ENCODE measurements at regions not wholly inside any gene's neighbourhood (a gene's known extent, or its start where the extent isn't known, plus 50 kb on each side); places are given as distances from the start of the nearest gene placed in this dataset.

DNA sequence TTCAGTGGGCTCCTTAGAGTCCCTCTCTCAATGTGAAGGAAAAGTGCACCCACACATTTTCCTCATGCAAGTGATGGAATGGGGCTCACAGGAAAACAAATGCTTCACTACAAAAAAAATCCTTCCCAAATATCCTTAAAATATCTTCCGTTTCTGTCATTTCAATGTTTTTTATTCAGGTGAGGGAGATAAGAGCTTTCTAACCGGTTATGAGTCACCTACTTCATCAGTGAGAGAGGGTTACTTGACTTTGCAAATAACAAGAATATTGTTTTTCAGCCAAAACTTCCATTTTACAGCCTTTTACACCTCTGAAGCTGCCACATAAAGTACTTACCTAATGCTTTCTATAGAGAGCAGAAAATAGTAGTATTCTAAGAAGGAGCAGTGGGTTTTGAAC is 98.3 kb upstream of the CD55 start:
- WGBS, 2 donors = 79 to 81% methylated on average over 2 of the region's 2 CpGs
- no peak for TF ChIP-seq POLR2A (IDR thresholded peaks at IDR 0.05)
- no peak for TF ChIP-seq POLR2AphosphoS5 (IDR thresholded peaks at IDR 0.05)
- TF ChIP-seq EP300 (IDR thresholded peaks at IDR 0.05) = no peak
- TF ChIP-seq, protein P1, sequence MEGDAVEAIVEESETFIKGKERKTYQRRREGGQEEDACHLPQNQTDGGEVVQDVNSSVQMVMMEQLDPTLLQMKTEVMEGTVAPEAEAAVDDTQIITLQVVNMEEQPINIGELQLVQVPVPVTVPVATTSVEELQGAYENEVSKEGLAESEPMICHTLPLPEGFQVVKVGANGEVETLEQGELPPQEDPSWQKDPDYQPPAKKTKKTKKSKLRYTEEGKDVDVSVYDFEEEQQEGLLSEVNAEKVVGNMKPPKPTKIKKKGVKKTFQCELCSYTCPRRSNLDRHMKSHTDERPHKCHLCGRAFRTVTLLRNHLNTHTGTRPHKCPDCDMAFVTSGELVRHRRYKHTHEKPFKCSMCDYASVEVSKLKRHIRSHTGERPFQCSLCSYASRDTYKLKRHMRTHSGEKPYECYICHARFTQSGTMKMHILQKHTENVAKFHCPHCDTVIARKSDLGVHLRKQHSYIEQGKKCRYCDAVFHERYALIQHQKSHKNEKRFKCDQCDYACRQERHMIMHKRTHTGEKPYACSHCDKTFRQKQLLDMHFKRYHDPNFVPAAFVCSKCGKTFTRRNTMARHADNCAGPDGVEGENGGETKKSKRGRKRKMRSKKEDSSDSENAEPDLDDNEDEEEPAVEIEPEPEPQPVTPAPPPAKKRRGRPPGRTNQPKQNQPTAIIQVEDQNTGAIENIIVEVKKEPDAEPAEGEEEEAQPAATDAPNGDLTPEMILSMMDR (IDR thresholded peaks at IDR 0.05) = no peak
- Histone ChIP-seq H3K36me3 (no peaks in the 10 kb centered on the region), H3K9me3 (no peaks in the 10 kb centered on the region), H3K27ac (no peak overlapping the region), H3K27me3 (no peaks in the 10 kb centered on the region), H3K4me1 (peaks cover 0 to 3% (median 0%) of the 10 kb centered on the region in 4 donors), H3K4me3 (no peak overlapping the region)
- intact Hi-C loops (cut with DNase I) = no loop called here
- no peak for DNase-seq

DNA sequence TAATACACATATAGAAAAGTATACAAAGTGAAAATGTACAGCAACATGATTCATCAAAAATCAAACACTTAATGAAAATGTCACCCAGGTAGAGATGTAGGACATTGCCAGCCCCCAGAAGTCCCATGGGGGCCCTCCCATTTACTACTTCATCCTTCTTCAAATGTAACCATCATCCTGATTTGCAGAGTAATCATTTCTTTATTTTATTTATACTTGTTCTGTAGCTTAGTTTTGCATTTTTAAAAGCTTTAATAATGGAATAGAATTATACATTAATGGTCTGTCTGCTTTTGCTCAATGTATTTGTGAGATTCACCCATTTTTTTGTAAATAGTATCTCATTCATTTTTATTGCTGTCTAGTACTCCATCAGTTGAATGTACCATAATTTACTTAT is 96.8 kb upstream of the CD55 start:
- intact Hi-C loops (cut with DNase I) = no loop called here
- Histone ChIP-seq H3K36me3 (no peaks in the 10 kb centered on the region), H3K9me3 (no peaks in the 10 kb centered on the region), H3K27me3 (no peaks in the 10 kb centered on the region), H3K4me1 (no peaks in the 10 kb centered on the region), H3K27ac (no peak overlapping the region), H3K4me3 (no peak overlapping the region)
- TF ChIP-seq POLR2AphosphoS5 (IDR thresholded peaks at IDR 0.05) = no peak
- no peak for TF ChIP-seq POLR2A (IDR thresholded peaks at IDR 0.05)
- TF ChIP-seq, protein P1 (IDR thresholded peaks at IDR 0.05) = no peak
- no peak for TF ChIP-seq EP300 (IDR thresholded peaks at IDR 0.05)
- no peak for DNase-seq

DNA sequence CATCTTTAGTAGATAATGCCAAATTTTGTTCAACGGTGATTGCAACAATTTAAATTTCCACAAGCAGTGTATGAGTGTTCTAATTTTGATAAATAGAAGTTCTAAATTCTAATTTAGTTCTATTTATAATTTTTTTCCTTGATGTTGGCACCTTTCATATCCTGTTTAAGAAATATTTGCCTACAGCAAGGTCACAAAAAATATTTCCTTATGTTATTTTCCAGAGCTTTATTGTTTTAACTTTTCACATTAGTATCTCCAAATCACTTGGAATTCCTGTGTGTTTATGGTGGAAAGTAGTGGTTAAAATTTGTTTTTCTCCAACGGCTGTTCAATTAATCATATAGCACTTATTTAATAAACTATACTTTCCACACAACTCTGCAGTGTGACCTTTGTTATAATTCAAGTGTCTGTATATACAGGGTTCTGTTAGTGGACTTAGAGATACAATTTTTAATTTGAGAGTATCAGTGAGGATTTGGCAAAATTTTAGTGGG is 94.3 kb upstream of the CD55 start:
- no peak for TF ChIP-seq EP300 (IDR thresholded peaks at IDR 0.05)
- no peak for TF ChIP-seq POLR2AphosphoS5 (IDR thresholded peaks at IDR 0.05)
- TF ChIP-seq, protein P1 (IDR thresholded peaks at IDR 0.05) = no peak
- no peak for TF ChIP-seq POLR2A (IDR thresholded peaks at IDR 0.05)
- intact Hi-C loops (cut with DNase I) = no loop called here
- no peak for DNase-seq

DNA sequence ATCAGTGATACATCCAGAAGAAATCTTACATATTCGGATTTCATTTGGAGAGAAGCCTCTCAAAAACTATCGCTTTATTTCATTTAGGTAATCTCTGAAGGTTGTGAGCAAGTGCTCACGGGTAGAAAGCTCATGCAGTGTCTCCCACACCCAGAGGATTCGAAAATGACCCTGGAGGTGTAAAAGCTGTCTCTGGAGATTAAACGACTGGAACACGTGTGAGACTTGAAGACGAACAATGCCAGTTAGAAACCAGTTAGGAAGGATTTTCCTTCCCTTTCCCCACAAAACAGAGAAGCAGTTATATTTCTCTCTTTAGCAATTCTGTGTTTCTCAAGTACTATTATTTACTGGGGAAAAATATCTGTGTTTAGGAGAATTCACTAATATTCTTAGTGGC is 92.5 kb upstream of the CD55 start:
- Histone ChIP-seq H3K36me3 (no peaks in the 10 kb centered on the region), H3K27me3 (no peaks in the 10 kb centered on the region), H3K4me1 (no peaks in the 10 kb centered on the region), H3K27ac (no peak overlapping the region), H3K4me3 (no peak overlapping the region), H3K9me3 (no peaks in the 10 kb centered on the region)
- TF ChIP-seq EP300 (IDR thresholded peaks at IDR 0.05) (no peak), POLR2AphosphoS5 (IDR thresholded peaks at IDR 0.05) (no peak), POLR2A (IDR thresholded peaks at IDR 0.05) (no peak)
- intact Hi-C loops (cut with DNase I) = no loop called here
- no peak for DNase-seq
- 86 to 91% methylated on average over 7 of the region's 7 CpGs for WGBS, 2 donors

More for the DNA sequence above, 94.3 kb upstream of the CD55 start:
- H3K9me3 ChIP-seq = no peaks in the 10 kb centered on the region
- H3K4me3 ChIP-seq = no peak overlapping the region
- H3K27me3 ChIP-seq = no peaks in the 10 kb centered on the region
- no peaks in the 10 kb centered on the region for H3K4me1 ChIP-seq
- WGBS, 2 donors = 61 to 75% methylated on average over 2 of the region's 2 CpGs
- H3K36me3 ChIP-seq = no peaks in the 10 kb centered on the region
- no peak overlapping the region for H3K27ac ChIP-seq

DNA sequence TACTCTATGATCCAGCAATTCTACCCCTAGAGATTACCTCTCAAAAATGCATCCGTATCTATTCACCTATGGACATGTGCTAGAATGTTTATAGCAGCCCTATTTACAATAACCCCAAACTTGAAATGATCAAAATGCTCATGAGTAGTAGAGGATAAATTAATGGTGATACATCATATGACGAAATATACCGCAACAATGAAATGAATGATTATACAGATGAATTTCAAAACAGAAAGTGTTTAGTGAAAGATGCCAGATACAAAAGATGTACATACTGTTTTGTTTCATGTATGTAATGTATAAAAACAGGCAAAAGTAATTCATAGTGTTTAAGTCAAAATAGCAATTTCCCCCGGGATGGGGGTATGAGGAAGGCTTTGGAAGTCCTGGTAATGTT is 91.0 kb upstream of the CD55 start:
- H3K9me3 ChIP-seq = no peaks in the 10 kb centered on the region
- H3K27me3 ChIP-seq = no peaks in the 10 kb centered on the region
- DNase-seq = no peak
- no peaks in the 10 kb centered on the region for H3K4me1 ChIP-seq
- no peaks in the 10 kb centered on the region for H3K36me3 ChIP-seq
- no peak for TF ChIP-seq POLR2A (IDR thresholded peaks at IDR 0.05)
- TF ChIP-seq POLR2AphosphoS5 (IDR thresholded peaks at IDR 0.05) = no peak
- TF ChIP-seq, protein P1 (IDR thresholded peaks at IDR 0.05) = no peak
- no peak for TF ChIP-seq EP300 (IDR thresholded peaks at IDR 0.05)
- no peak overlapping the region for H3K4me3 ChIP-seq
- H3K27ac ChIP-seq = no peak overlapping the region
- intact Hi-C loops (cut with DNase I) = no loop called here
- 69 to 72% methylated on average over 4 of the region's 4 CpGs for WGBS, 2 donors
